HEK293 (cell line): ENCODE measurements at regions not wholly inside any gene's neighbourhood (a gene's known extent, or its start where the extent isn't known, plus 50 kb on each side); places are given as distances from the start of the nearest gene placed in this dataset.

Source experiments
- CTCF ChIA-PET: fragments of 350-600 bp; formaldehyde crosslinking; extraction: SDS; loops from one replicate; lab custom pipeline; 2021; ENCODE audit warnings: antibody characterized with exemption; lab: Yijun Ruan, JAX
- POLR2A ChIA-PET: fragments of 300-600 bp; formaldehyde crosslinking; extraction: SDS; loops from one replicate; lab custom pipeline; 2020; ENCODE audit warnings: antibody characterized with exemption, inconsistent platforms; lab: Yijun Ruan, JAX
- H3K27ac ChIP-seq: fragments of 200-500 bp; sonication (Bioruptor generic); 2 replicates; pipeline ENCODE4 v1.5.1; 2014; ENCODE audit warnings: low read depth, low read length, control low read depth, inconsistent platforms; ENCODE audit errors: extremely low read depth
- H3K36me3 ChIP-seq, 2 experiments: fragments of 200-500 bp in 1 of 2; sonication (Bioruptor generic) in 1 of 2; 1 replicate in 1 of 2; 2 replicates in 1 of 2; pipeline ENCODE4 v1.5.1; 2014 to 2017; ENCODE audit warnings: inconsistent platforms in 2 of 2, low read length in 2 of 2; ENCODE audit not compliant: control insufficient read depth in 2 of 2, insufficient read depth in 1 of 2
- H3K4me1 ChIP-seq: fragments of 200-500 bp; sonication (Bioruptor generic); 2 replicates; pipeline ENCODE4 v1.5.1; 2014; ENCODE audit warnings: mild to moderate bottlenecking, low read length, inconsistent platforms; ENCODE audit not compliant: control insufficient read depth, insufficient read depth
- H3K4me3 ChIP-seq: 2 replicates; pipeline ENCODE4 v1.5.1; 2011; ENCODE audit warnings: low read depth, mild to moderate bottlenecking, control low read depth, low read length, moderate library complexity
- H3K9me3 ChIP-seq: fragments of 200-500 bp; sonication (Bioruptor generic); 2 replicates; pipeline ENCODE4 v1.5.1; 2014; ENCODE audit warnings: low read depth, low read length, inconsistent platforms; ENCODE audit not compliant: control insufficient read depth, insufficient read depth
- ATF2 ChIP-seq: fragments of 450-650 bp; formaldehyde crosslinking; IDR thresholded peaks from 2 replicates; pipeline ENCODE4 v1.5.1; 2016; ENCODE audit warnings: missing biosample characterization, missing genetic modification characterization, low read depth
- FEZF1 ChIP-seq: fragments of 450-650 bp; formaldehyde crosslinking; IDR thresholded peaks from 2 replicates; pipeline ENCODE4 v1.5.1; 2016; ENCODE audit warnings: missing biosample characterization, missing genetic modification characterization
- KLF1 ChIP-seq: fragments of 450-650 bp; formaldehyde crosslinking; IDR thresholded peaks from 2 replicates; pipeline ENCODE4 v1.5.1; 2016; ENCODE audit warnings: missing biosample characterization, missing genetic modification characterization
- PATZ1 ChIP-seq: fragments of 450-650 bp; formaldehyde crosslinking; IDR thresholded peaks from 2 replicates; pipeline ENCODE4 v1.5.1; 2016; ENCODE audit warnings: missing biosample characterization, missing genetic modification characterization
- PRDM2 ChIP-seq: fragments of 450-650 bp; formaldehyde crosslinking; IDR thresholded peaks from 2 replicates; pipeline ENCODE4 v1.5.1; 2016; ENCODE audit warnings: missing biosample characterization, missing genetic modification characterization, borderline replicate concordance
- RBAK ChIP-seq: fragments of 450-650 bp; formaldehyde crosslinking; IDR thresholded peaks from 2 replicates; pipeline ENCODE4 v1.5.1; 2016; ENCODE audit warnings: missing biosample characterization, missing genetic modification characterization
- SALL2 ChIP-seq: fragments of 450-650 bp; formaldehyde crosslinking; IDR thresholded peaks from 2 replicates; pipeline ENCODE4 v1.5.0; 2017; ENCODE audit warnings: missing biosample characterization, mild to moderate bottlenecking, missing genetic modification characterization, borderline replicate concordance
- WT1 ChIP-seq: fragments of 450-650 bp; formaldehyde crosslinking; IDR thresholded peaks from 2 replicates; pipeline ENCODE4 v1.5.1; 2016; ENCODE audit warnings: missing biosample characterization, missing genetic modification characterization
- ZBTB20 ChIP-seq: fragments of 450-650 bp; formaldehyde crosslinking; IDR thresholded peaks from 2 replicates; pipeline ENCODE4 v1.5.1; 2016; ENCODE audit warnings: missing biosample characterization, missing genetic modification characterization
- ZNF211 ChIP-seq: fragments of 450-650 bp; formaldehyde crosslinking; IDR thresholded peaks from 2 replicates; pipeline ENCODE4 v1.5.1; 2016; ENCODE audit warnings: low read depth, missing biosample characterization, missing genetic modification characterization
- ZNF266 ChIP-seq: fragments of 450-650 bp; formaldehyde crosslinking; IDR thresholded peaks from 2 replicates; pipeline ENCODE4 v1.5.1; 2016; ENCODE audit warnings: missing biosample characterization, missing genetic modification characterization, low read depth
- ZNF302 ChIP-seq: fragments of 450-650 bp; formaldehyde crosslinking; IDR thresholded peaks from 2 replicates; pipeline ENCODE4 v1.5.1; 2016; ENCODE audit warnings: missing biosample characterization, missing genetic modification characterization, low read depth
- ZNF423 ChIP-seq: fragments of 450-650 bp; formaldehyde crosslinking; IDR thresholded peaks from 2 replicates; pipeline ENCODE4 v1.5.1; 2016; ENCODE audit warnings: missing biosample characterization, missing genetic modification characterization
- ZNF510 ChIP-seq: fragments of 450-650 bp; formaldehyde crosslinking; IDR thresholded peaks from 2 replicates; pipeline ENCODE4 v1.5.1; 2018; ENCODE audit warnings: mild to moderate bottlenecking, missing genetic modification characterization, missing biosample characterization; ENCODE audit not compliant: insufficient replicate concordance
- ZNF544 ChIP-seq: fragments of 450-650 bp; formaldehyde crosslinking; IDR thresholded peaks from 2 replicates; pipeline ENCODE4 v1.5.0; 2017; ENCODE audit warnings: missing biosample characterization, missing genetic modification characterization
- ZNF561 ChIP-seq: fragments of 450-650 bp; IDR thresholded peaks from 2 replicates; pipeline ENCODE4 v1.5.1; 2018; ENCODE audit warnings: missing biosample characterization, missing genetic modification characterization, borderline replicate concordance
- ZNF654 ChIP-seq: fragments of 450-650 bp; formaldehyde crosslinking; IDR thresholded peaks from 2 replicates; pipeline ENCODE4 v1.5.1; 2016; ENCODE audit warnings: low read depth, missing biosample characterization, missing genetic modification characterization

GRCh38 chr6:134454794-134455193, 136.9 kb upstream of the SGK1 start (continued):
- TF ChIP-seq ZBTB20 (tag by site-specific recombination): no peak
- no peak for TF ChIP-seq ZNF654 (tag by site-specific recombination)
- no peak for TF ChIP-seq ZNF423
- TF ChIP-seq ZNF510: no peak
- TF ChIP-seq ZNF211 (tag by site-specific recombination): no peak
- no peak for TF ChIP-seq SALL2 (tag by site-specific recombination)
- TF ChIP-seq FEZF1 (tag by site-specific recombination): no peak
- TF ChIP-seq ZNF544: no peak
- TF ChIP-seq WT1 (tag by site-specific recombination): no peak
- no peak for TF ChIP-seq PATZ1 (tag by site-specific recombination)
- no peak for TF ChIP-seq ZNF561 (tag by site-specific recombination)
- no peak for TF ChIP-seq ZNF302
- TF ChIP-seq ZNF266: no peak

- POLR2A ChIA-PET: no interaction called here
- TF ChIP-seq ATF2 (tag by site-specific recombination): no peak
- no peak for TF ChIP-seq PRDM2
- TF ChIP-seq KLF1: no peak
- TF ChIP-seq RBAK (tag by site-specific recombination): no peak
- TF ChIP-seq, all 188 proteins: peak for 0
- H3K4me1 ChIP-seq: no peaks in the 10 kb centered on the region
- CTCF ChIA-PET: interaction anchor here (0.6 to 0.7 kb wide), 2 partner anchors 54 to 72 kb away, joined by 3 read pairs; no protein-coding TSS in a partner anchor
- no peak overlapping the region for H3K4me3 ChIP-seq
- H3K9me3 ChIP-seq: no peaks in the 10 kb centered on the region
- no peaks in the 10 kb centered on the region for H3K36me3 ChIP-seq
- H3K27ac ChIP-seq: no peak overlapping the region
These were observed 136.0 kb upstream of the SGK1 start for GRCh38 chr6:134453792-134454510.
